Adrenal gland (tissue), 9 donors: ENCODE measurements at regions not wholly inside any gene's neighbourhood (a gene's known extent, or its start where the extent isn't known, plus 50 kb on each side); places are given as distances from the start of the nearest gene placed in this dataset.

ENCODE experiments used
- DNase-seq, 7 donors: peaks; one replicate each; pipeline ENCODE4 v3.0.0-alpha.2; 2019 to 2020
- H3K27ac ChIP-seq, 5 donors: fragments of 200-600 bp; sonication (generic) in 4 of 5; 1 replicate in 3 of 5; 2 replicates in 2 of 5; pipeline versions ENCODE4 v1.5.1 to v1.8.0; 2016 to 2020; ENCODE audit warnings: mild to moderate bottlenecking in 1 of 5
- H3K27me3 ChIP-seq: fragments of 200-600 bp; 2 replicates; pipeline ENCODE4 v1.8.0; 2021
- H3K36me3 ChIP-seq, 2 donors: fragments of 200-600 bp; replicated peaks in 1 of 2; 1 replicate in 1 of 2; 2 replicates in 1 of 2; pipeline versions ENCODE4 v1.5.1 to v1.8.0; 2018 to 2022
- H3K4me1 ChIP-seq, 2 donors: fragments of 200-600 bp; replicated peaks in 1 of 2; 1 replicate in 1 of 2; 2 replicates in 1 of 2; pipeline versions ENCODE4 v1.5.1 to v1.8.0; 2018 to 2021
- H3K4me3 ChIP-seq, 4 donors: fragments of 200-600 bp; sonication (generic) in 3 of 4; one replicate each; pipeline ENCODE4 v1.5.1; 2016 to 2018
- H3K9me3 ChIP-seq, 3 donors: fragments of 200-600 bp; sonication (generic) in 1 of 3; replicated peaks in 1 of 3; 1 replicate in 2 of 3; 2 replicates in 1 of 3; pipeline versions ENCODE4 v1.5.1 to v1.8.0; 2016 to 2021
- CTCF ChIP-seq, 6 experiments: fragments of 450-650 bp in 4 of 6; fragments of 200-600 bp in 2 of 6; sonication (generic) in 1 of 6; IDR thresholded peaks; 1 replicate in 5 of 6; 2 replicates in 1 of 6; pipeline versions ENCODE4 v1.5.1 to v1.8.0; 2016 to 2021; ENCODE audit warnings: antibody characterized with exemption in 6 of 6, mild to moderate bottlenecking in 2 of 6, moderate library complexity in 1 of 6
- POLR2A ChIP-seq, 2 donors: fragments of 450-650 bp; IDR thresholded peaks; one replicate each; pipeline ENCODE4 v1.6.1; 2017; ENCODE audit warnings: antibody characterized with exemption in 2 of 2, mild to moderate bottlenecking in 2 of 2, moderate library complexity in 1 of 2
- WGBS, 4 donors: extraction: QIAGEN DNeasy Blood & Tissue Kit in 2 of 4; methylation state at CpG; one replicate each; pipeline versions ENCODE4 v1.1.5 to v1.1.7; 2013 to 2017; 5-methylcytosine and 5-hydroxymethylcytosine counted together
- intact Hi-C, 2 donors: fragments of 100-400 bp; cut with DNase I; formaldehyde crosslinking; loops; one replicate each; pipeline versions ENCODE4 v1.14.1 to v1.15.0; 2022 to 2023
- donor health status: healthy with polysubstance abuse.
- donor health status: Bipolar disorder and iron deficiency.
- donor health status: DM: yes; HTN: yes; CAD: no.
- donor health status: DM: no; HTN: no; CAD: no.
- donor health status: DM: no; HTN: no; CAD: no.

GRCh38 chr6:7468382-7469081, 72.9 kb upstream of the DSP start:
- Histone ChIP-seq H3K27me3 (no peaks in the 10 kb centered on the region), H3K9me3 (no peaks in the 10 kb centered on the region), H3K36me3 (no peaks in the 10 kb centered on the region), H3K27ac (peak overlapping the region in 3 of 5 donors; percentile 14 to 70 (median 31)), H3K4me1 (peaks cover 0 to 10% of the 10 kb centered on the region in 2 donors), H3K4me3 (peak overlapping the region in 1 of 4 donors; percentile 43)
- TF ChIP-seq POLR2A (IDR thresholded peaks at IDR 0.05) (no peak), CTCF (IDR thresholded peaks at IDR 0.05) (no peak)
- WGBS, 4 donors, result 18 to 24% (median 19%) methylated on average over 21 of the region's 21 CpGs
- DNase-seq, result peak; percentile 56 to 86 (median 78)
- intact Hi-C loops, result no loop called here

DNA sequence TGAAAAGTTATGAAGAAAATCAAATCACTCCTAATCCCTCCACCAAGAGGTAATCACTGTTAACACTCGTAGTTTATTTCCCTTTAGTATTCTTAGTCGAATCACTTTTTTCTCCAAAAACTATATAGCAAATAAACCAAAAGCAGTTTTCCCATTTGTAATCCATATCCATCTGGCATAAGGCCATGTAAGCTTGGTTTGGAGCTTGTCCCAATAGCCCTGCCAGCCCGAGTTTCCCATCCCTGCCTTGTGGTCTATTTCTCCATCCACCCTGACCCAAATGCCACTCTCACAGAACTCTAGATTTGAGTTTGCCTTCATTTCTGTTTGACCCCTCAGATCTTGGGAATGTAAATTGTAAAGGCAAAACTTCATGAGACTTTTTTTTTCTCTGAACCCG, 71.8 kb upstream of the DSP start:
- Histone ChIP-seq H3K9me3 (no peaks in the 10 kb centered on the region), H3K27ac (no peak overlapping the region), H3K4me1 (peaks cover 0 to 10% of the 10 kb centered on the region in 2 donors), H3K27me3 (no peaks in the 10 kb centered on the region), H3K36me3 (no peaks in the 10 kb centered on the region), H3K4me3 (no peak overlapping the region)
- TF ChIP-seq CTCF (IDR thresholded peaks at IDR 0.05) (no peak), POLR2A (IDR thresholded peaks at IDR 0.05) (no peak)
- WGBS, 4 donors, result 64 to 74% (median 71%) methylated on average over 4 of the region's 4 CpGs
- DNase-seq, result peak in 1 of 7 donors; percentile 18
- intact Hi-C loops, result no loop called here

GRCh38 chr6:7471171-7471570, 70.3 kb upstream of the DSP start:
- Histone ChIP-seq H3K27me3 (no peaks in the 10 kb centered on the region), H3K27ac (no peak overlapping the region), H3K4me3 (no peak overlapping the region), H3K4me1 (peaks cover 0 to 10% of the 10 kb centered on the region in 2 donors), H3K9me3 (no peaks in the 10 kb centered on the region), H3K36me3 (no peaks in the 10 kb centered on the region)
- DNase-seq, result no peak
- intact Hi-C loops, result no loop called here
- TF ChIP-seq CTCF (IDR thresholded peaks at IDR 0.05) (no peak), POLR2A (IDR thresholded peaks at IDR 0.05) (no peak)
- 69 to 94% (median 84%) methylated on average over 2 of the region's 2 CpGs for WGBS, 4 donors

- Histone ChIP-seq H3K27ac (no peak overlapping the region), H3K4me1 (peaks cover 0 to 1% of the 10 kb centered on the region in 2 donors), H3K4me3 (no peak overlapping the region), H3K36me3 (no peaks in the 10 kb centered on the region), H3K27me3 (no peaks in the 10 kb centered on the region), H3K9me3 (no peaks in the 10 kb centered on the region)
- TF ChIP-seq CTCF (IDR thresholded peaks at IDR 0.05), result no peak
- TF ChIP-seq POLR2A (IDR thresholded peaks at IDR 0.05), result no peak
- no peak for DNase-seq
- intact Hi-C loops, result no loop called here
- WGBS, 4 donors, result 79 to 83% (median 82%) methylated on average over 7 of the region's 7 CpGs
Observed at GRCh38 chr6:7473805-7474719, 67.4 kb upstream of the DSP start.
